Coronary artery (tissue), 2 donors: ENCODE measurements at regions not wholly inside any gene's neighbourhood (a gene's known extent, or its start where the extent isn't known, plus 50 kb on each side); places are given as distances from the start of the nearest gene placed in this dataset.

Experiments used
- DNase-seq: peaks from one replicate; pipeline ENCODE4 v3.0.0-alpha.2; 2017; ENCODE audit warnings: low spot score
- H3K27ac ChIP-seq, 2 donors: fragments of 200-600 bp; sonication (generic); one replicate each; pipeline ENCODE4 v1.5.1; 2016 to 2019
- H3K4me3 ChIP-seq: fragments of 200-600 bp; sonication (generic); 2 replicates; pipeline ENCODE4 v1.5.1; 2016; ENCODE audit warnings: mild to moderate bottlenecking, moderate library complexity
- CTCF ChIP-seq: fragments of 200-600 bp; sonication (generic); IDR thresholded peaks from one replicate; pipeline ENCODE4 v1.5.1; 2019; ENCODE audit warnings: antibody characterized with exemption

GRCh38 chr1:38758820-38759219 lies 100.8 kb downstream of the RRAGC start:
- no peak for DNase-seq
- TF ChIP-seq CTCF: no peak
- Histone ChIP-seq H3K27ac (no peak overlapping the region), H3K4me3 (no peak overlapping the region)

DNA sequence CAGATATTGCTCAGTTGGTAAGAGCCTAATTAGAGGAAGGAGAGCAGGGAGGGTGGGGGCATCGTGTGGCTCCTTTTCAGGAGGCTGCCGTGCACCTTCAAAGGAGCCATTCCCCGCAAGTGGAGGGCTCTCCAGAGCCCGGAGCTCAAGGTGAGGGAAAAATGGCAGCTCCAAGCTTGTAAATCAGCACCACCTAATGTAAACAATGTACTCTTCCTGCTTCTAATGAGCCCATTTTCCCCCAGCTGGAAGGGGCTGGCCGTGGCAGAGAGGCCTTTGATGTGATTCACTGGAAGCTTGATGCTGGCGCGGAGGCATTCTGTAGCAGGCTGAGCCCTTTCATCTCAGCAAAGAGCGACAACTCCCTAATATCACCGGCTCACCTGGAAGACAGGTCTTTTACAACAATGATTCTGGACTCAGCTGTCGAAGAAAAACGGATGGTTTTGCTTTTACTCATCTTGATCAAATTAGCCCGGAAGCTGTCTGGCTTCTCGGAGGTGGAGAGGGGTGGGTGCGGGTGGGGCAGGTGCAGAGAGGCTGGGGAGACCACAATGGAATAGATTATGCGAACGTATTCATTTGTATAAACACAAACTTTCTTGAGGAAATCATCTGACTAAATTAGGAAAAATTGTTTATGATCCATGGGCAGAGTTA lies 112.5 kb downstream of the RRAGC start:
- Histone ChIP-seq H3K27ac (no peak overlapping the region), H3K4me3 (no peak overlapping the region)
- no peak for TF ChIP-seq CTCF
- DNase-seq: no peak

GRCh38 chr1:38746402-38746935 lies 113.1 kb downstream of the RRAGC start:
- DNase-seq: no peak
- no peak for TF ChIP-seq CTCF

DNA sequence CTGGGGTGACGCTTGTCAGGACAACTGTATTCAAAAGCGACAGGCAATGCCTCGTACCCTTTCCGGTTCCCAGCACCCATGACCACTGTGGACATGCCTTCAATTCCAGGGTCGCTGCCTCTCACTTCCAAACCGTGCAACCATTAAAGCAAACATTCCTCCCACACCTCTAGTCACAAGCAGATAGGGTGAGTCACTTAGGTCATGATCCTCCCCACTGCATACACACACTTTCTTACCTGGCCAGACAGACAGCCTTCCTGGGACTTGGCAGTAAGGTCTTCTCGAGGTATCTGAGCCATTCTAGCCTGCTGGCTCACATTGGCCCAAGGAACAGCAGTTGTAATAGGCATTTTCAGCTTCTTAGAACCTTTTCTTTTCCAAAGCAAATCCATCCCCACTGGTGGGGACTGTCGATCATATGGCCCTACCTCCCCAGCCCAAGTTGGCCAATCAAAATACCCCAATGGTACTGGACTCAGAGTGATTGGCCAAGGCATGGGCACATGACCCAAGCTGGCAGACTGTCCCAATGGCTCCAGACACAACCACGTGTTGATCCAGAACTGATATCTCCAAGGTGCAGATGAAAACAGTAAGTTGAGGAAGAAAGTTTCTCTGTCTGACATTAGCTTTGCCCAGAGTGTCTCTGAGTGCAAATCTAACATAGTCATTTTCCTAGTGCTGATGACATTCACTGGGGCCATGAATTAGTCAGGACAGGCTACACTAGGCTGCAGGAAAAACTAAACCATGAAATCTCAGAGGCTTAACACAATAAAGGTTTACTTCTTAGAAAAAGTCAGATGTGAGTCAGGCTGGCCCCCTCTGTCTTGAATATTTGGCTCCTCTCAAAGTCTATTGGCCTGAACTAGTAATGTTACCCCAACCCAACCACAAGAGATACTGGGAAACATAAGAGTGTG lies 113.8 kb downstream of the RRAGC start:
- no peak for TF ChIP-seq CTCF
- DNase-seq: no peak

More at GRCh38 chr1:38746402-38746935, 113.1 kb downstream of the RRAGC start:
- Histone ChIP-seq H3K27ac (no peak overlapping the region), H3K4me3 (no peak overlapping the region)

GRCh38 chr1:38744452-38745350 lies 114.9 kb downstream of the RRAGC start:
- TF ChIP-seq CTCF: no peak
- H3K4me3 ChIP-seq: no peak overlapping the region
- no peak for DNase-seq

More for the DNA sequence above, 113.8 kb downstream of the RRAGC start:
- Histone ChIP-seq H3K27ac (no peak overlapping the region), H3K4me3 (no peak overlapping the region)

DNA sequence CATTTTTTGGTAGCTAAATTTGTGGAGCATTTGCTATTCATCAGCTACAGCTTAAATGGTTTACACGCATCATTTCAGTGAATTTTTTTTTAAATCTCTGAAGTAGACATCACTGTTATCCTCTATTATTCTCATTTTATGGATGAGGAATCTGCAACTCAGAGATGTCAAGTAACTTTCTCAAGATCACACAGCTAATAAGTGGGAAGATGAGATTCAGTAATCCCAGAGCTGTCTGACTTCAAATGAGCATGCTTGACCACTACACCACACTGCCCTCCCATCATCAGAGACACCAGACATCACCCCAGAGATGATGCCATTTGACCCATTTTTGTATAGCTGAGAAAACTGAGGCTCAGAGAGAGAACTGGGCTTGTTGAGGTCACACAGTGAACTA lies 116.4 kb downstream of the RRAGC start:
- no peak for TF ChIP-seq CTCF
- no peak overlapping the region for H3K4me3 ChIP-seq
- no peak overlapping the region for H3K27ac ChIP-seq
- no peak for DNase-seq

More at GRCh38 chr1:38744452-38745350, 114.9 kb downstream of the RRAGC start:
- no peak overlapping the region for H3K27ac ChIP-seq
